CD4-positive, alpha-beta memory T cell (primary cell): ENCODE measurements at regions not wholly inside any gene's neighbourhood (a gene's known extent, or its start where the extent isn't known, plus 50 kb on each side); places are given as distances from the start of the nearest gene placed in this dataset.

Experiments used
- CTCF ChIA-PET: fragments of 350-600 bp; sonication (Branson Sonifier 250); formaldehyde crosslinking; loops from one replicate; lab custom pipeline; 2021; ENCODE audit warnings: inconsistent platforms; ENCODE audit not compliant: partially characterized antibody; lab: Charles Lee
- POLR2A ChIA-PET: fragments of 350-600 bp; sonication (Branson Sonifier 250); formaldehyde crosslinking; loops from one replicate; lab custom pipeline; 2021; ENCODE audit not compliant: partially characterized antibody; lab: Charles Lee
- DNase-seq, 5 donors: peaks; one replicate each; pipeline versions ENCODE4 v3.0.0 to v3.0.0-alpha.2; 2020 to 2022; ENCODE audit warnings: mixed read lengths in 1 of 5
- H3K27ac ChIP-seq: one replicate; pipeline ENCODE4 v1.7.0; 2013; ENCODE audit warnings: low read depth, low read length
- H3K27me3 ChIP-seq: 2 replicates; pipeline ENCODE4 v1.7.0; 2013; ENCODE audit warnings: mild to moderate bottlenecking, low read length, moderate library complexity; ENCODE audit not compliant: insufficient read depth
- H3K36me3 ChIP-seq: 2 replicates; pipeline ENCODE4 v1.7.0; 2013; ENCODE audit warnings: mild to moderate bottlenecking, low read length, moderate library complexity; ENCODE audit not compliant: insufficient read depth
- H3K4me1 ChIP-seq: 2 replicates; pipeline ENCODE4 v1.7.0; 2013; ENCODE audit warnings: mild to moderate bottlenecking, low read length, moderate library complexity; ENCODE audit not compliant: insufficient read depth
- H3K4me3 ChIP-seq, 2 donors: one replicate each; pipeline ENCODE4 v1.7.0; 2013; ENCODE audit warnings: low read length in 2 of 2, mild to moderate bottlenecking in 1 of 2
- H3K9me3 ChIP-seq, 2 donors: one replicate each; pipeline ENCODE4 v1.7.0; 2013; ENCODE audit warnings: low read length in 2 of 2, control low read depth in 1 of 2; ENCODE audit not compliant: control insufficient read depth in 1 of 2
- H3K27ac Mint-ChIP-seq, 7 donors: one replicate each; pipeline ENCODE4 v1.8.0; 2020 to 2021; ENCODE audit warnings: mixed read lengths in 7 of 7, mild to moderate bottlenecking in 6 of 7, inconsistent platforms in 3 of 7, moderate library complexity in 3 of 7
- H3K27me3 Mint-ChIP-seq, 2 donors: one replicate each; pipeline ENCODE4 v1.8.0; 2020 to 2021; ENCODE audit warnings: mixed read lengths in 2 of 2
- H3K36me3 Mint-ChIP-seq, 2 donors: one replicate each; pipeline ENCODE4 v1.8.0; 2020 to 2021; ENCODE audit warnings: mixed read lengths in 2 of 2, inconsistent platforms in 1 of 2, mild to moderate bottlenecking in 1 of 2
- H3K4me1 Mint-ChIP-seq, 4 donors: one replicate each; pipeline ENCODE4 v1.8.0; 2020 to 2021; ENCODE audit warnings: mixed read lengths in 4 of 4, mild to moderate bottlenecking in 1 of 4
- H3K4me3 Mint-ChIP-seq, 8 donors: one replicate each; pipeline ENCODE4 v1.8.0; 2020 to 2021; ENCODE audit warnings: mixed read lengths in 8 of 8, mild to moderate bottlenecking in 7 of 8, moderate library complexity in 6 of 8, inconsistent platforms in 3 of 8
- H3K9me3 Mint-ChIP-seq, 8 donors: one replicate each; pipeline ENCODE4 v1.8.0; 2020 to 2021; ENCODE audit warnings: mixed read lengths in 8 of 8, mild to moderate bottlenecking in 5 of 8, inconsistent platforms in 3 of 8, moderate library complexity in 1 of 8
- intact Hi-C: fragments of 100-400 bp; cut with micrococcal nuclease; formaldehyde crosslinking; loops from one replicate; pipeline ENCODE4 v1.15.1; 2023

DNA sequence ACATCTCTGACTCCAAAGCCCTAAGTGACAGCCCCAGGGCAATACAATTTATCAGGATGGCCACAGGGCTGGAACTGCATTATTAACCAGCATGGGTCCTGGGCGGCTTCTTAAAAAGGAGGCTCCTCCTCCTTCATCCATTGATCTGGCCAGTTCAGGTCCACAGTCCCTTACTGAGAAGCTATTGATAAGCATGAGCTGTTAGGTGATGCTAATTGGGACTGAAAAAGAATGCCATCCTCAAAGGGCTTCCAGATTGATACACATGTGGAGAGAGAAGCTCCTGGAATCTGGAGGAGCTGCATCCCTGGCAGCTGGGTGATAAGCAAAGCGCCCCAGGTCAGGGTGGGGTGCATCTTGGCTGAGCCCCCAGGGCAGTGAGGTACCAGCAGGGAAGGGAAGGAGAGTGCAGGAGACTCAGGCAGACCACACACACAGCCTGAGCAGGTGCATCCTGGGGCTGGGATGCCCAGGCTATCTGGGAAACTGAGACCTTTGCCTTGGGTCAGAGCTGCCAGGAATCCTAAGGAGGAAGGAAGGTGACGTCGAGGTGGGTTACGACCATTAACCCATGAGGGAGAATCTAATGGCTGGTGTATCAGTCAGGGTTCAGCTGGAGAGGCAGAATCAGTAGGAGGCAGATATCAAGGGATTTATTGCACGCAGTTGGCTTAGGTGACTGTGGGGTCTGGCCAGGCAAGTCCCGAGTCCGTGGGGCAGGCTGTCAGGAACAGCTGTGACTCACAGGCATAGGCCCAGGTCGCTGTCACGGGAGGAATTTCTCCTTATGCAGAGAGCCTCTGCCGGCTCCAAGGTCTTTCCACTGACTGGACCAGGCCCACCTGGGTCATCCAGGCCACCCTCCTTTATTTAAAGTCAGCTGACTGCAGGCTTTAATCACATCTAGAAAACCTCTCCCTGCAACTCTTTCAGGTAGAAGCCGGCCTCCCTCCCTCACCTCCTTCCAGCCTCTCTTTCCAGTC lies 261.2 kb downstream of the BMP7 start:
- no peak for DNase-seq
- Histone ChIP-seq H3K27me3 (no peaks in the 10 kb centered on the region), H3K36me3 (no peaks in the 10 kb centered on the region), H3K4me3 (no peak overlapping the region), H3K9me3 (no peaks in the 10 kb centered on the region), H3K27ac (no peak overlapping the region), H3K4me1 (no peaks in the 10 kb centered on the region)
- intact Hi-C loops, result no loop called here
- ChIA-PET CTCF (no interaction called here), POLR2A (no interaction called here)
- Mint-ChIP-seq H3K27me3 (peaks cover 8 to 11% of the 10 kb centered on the region in 2 donors), H3K9me3 (peaks cover 0 to 4% (median 1%) of the 10 kb centered on the region in 8 donors), H3K27ac (peak overlapping the region in 1 of 7 donors; percentile 55), H3K36me3 (no peaks in the 10 kb centered on the region), H3K4me1 (no peaks in the 10 kb centered on the region), H3K4me3 (no peak overlapping the region)

DNA sequence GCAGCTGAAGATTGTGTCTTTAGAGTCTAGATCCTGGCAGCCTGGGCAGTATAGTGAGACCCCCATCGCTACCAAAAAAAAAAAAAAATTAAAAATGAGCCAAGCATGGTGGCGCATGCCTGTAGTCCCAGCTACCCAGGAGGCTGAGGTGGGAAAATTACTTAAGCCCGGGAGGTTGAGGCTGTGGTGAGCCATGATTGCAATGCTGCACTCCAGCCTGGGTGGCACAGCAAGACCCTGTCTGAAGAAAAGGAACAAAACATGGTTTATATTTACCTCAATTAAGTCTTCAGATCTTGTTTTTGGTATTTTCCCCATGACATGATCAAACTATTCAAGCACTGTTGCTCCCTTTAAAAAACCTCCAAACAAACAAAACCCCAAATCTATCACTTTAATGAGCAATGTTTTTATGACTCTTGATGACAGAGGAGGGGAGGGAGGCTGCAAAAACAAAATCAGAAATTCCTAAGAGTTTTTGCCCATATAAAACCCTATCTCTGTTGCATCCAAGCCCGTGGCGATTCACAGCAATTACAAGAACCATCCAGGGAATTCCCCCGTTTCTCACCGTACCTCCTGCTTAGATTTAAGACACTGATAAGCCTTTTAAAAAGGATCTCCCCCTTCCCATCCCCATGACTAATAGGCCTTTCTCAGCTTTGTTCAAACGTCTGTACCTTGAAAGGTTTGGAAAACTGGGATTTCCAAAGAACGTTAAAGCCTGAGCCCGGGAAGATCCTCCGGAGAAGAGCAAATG lies 259.9 kb downstream of the BMP7 start:
- Mint-ChIP-seq H3K27ac (no peak overlapping the region), H3K27me3 (peaks cover 16 to 18% of the 10 kb centered on the region in 2 donors), H3K4me1 (no peaks in the 10 kb centered on the region), H3K9me3 (peaks cover 0 to 4% (median 0%) of the 10 kb centered on the region in 8 donors), H3K36me3 (no peaks in the 10 kb centered on the region), H3K4me3 (no peak overlapping the region)
- no peak for DNase-seq
- Histone ChIP-seq H3K4me3 (no peak overlapping the region), H3K27me3 (no peaks in the 10 kb centered on the region), H3K27ac (no peak overlapping the region), H3K9me3 (no peaks in the 10 kb centered on the region), H3K4me1 (no peaks in the 10 kb centered on the region), H3K36me3 (no peaks in the 10 kb centered on the region)
- CTCF ChIA-PET, result no interaction called here
- POLR2A ChIA-PET, result no interaction called here
- intact Hi-C loops, result no loop called here

DNA sequence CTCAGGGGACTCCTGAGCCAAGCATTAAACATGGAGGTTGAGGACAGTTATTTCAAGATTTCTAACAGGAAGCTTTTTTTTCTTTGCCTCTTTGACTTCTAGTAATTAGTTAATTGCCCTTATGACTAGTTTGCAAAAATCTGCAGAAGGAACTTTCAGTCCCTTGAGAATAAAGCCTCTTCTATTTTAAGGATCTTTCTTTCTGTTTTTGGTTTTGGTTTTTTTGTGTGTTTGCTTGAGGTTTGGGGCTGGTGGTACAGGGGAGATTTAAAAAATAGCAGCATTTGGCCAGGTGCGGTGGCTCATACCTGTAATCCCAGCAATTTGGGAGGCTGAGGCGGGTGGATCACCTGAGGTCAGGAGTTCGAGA lies 259.3 kb downstream of the BMP7 start:
- H3K4me1 Mint-ChIP-seq, result no peaks in the 10 kb centered on the region
- H3K27me3 Mint-ChIP-seq, result peaks cover 16 to 18% of the 10 kb centered on the region in 2 donors
- no peak overlapping the region for H3K27ac Mint-ChIP-seq
- no peaks in the 10 kb centered on the region for H3K36me3 Mint-ChIP-seq
- no peak for DNase-seq
- no peaks in the 10 kb centered on the region for H3K4me1 ChIP-seq
- CTCF ChIA-PET, result no interaction called here
- intact Hi-C loops, result no loop called here
- no peaks in the 10 kb centered on the region for H3K9me3 ChIP-seq
- H3K4me3 ChIP-seq, result no peak overlapping the region
- H3K36me3 ChIP-seq, result no peaks in the 10 kb centered on the region
- H3K27me3 ChIP-seq, result no peaks in the 10 kb centered on the region
- POLR2A ChIA-PET, result no interaction called here
- H3K9me3 Mint-ChIP-seq, result peaks cover 0 to 4% (median 0%) of the 10 kb centered on the region in 8 donors
- no peak overlapping the region for H3K27ac ChIP-seq
- no peak overlapping the region for H3K4me3 Mint-ChIP-seq

DNA sequence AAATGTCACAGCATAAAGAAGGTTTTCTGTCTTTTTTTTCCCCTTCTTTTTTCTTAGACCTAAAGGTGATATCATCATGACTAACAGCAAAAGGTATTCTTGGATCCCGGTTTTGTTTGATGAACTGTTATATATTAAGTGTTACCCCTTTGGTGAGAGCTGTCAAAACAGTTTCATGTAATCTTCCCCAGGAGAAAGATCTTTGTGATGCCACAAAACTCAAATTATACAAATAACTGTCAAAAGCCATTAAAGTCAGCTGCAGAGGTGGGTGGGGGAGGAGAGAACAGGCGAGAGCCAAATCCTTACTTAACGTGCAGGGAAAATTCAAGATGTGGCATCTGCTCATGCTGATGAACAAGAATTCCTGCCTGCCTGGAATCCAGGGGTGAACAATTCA lies 258.2 kb downstream of the BMP7 start:
- Mint-ChIP-seq H3K27me3 (peaks cover 18% of the 10 kb centered on the region in 2 donors), H3K36me3 (no peaks in the 10 kb centered on the region), H3K9me3 (peaks cover 0 to 7% (median 0%) of the 10 kb centered on the region in 8 donors), H3K4me1 (no peaks in the 10 kb centered on the region), H3K27ac (no peak overlapping the region), H3K4me3 (no peak overlapping the region)
- ChIA-PET CTCF (no interaction called here), POLR2A (no interaction called here)
- H3K9me3 ChIP-seq, result no peaks in the 10 kb centered on the region
- DNase-seq, result no peak
- no peak overlapping the region for H3K4me3 ChIP-seq
- intact Hi-C loops, result no loop called here
- H3K36me3 ChIP-seq, result no peaks in the 10 kb centered on the region
- H3K27me3 ChIP-seq, result no peaks in the 10 kb centered on the region
- no peak overlapping the region for H3K27ac ChIP-seq
- H3K4me1 ChIP-seq, result no peaks in the 10 kb centered on the region

DNA sequence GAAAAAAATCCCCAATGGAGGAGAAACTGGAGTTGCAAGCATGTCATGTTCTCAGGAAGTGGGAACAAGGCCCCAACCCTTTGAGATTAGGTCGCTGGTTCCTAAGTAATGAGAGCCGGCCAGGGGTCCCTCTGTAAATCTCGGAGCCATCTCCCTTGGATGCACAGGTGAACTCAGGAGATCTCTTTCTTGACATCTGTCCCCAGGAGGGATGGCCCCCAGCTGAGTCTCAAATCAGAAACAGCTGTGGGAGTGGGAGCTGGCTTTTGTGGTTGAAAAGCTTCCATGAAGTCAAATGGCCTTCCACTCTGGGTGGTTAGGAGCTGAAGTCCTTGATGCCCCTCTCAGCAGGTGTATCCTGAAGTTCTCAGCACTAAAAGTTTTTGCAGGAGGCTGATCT lies 257.1 kb downstream of the BMP7 start:
- Mint-ChIP-seq H3K27ac (no peak overlapping the region), H3K4me1 (no peaks in the 10 kb centered on the region)

GRCh38 chr20:57009775-57010174 lies 256.7 kb downstream of the BMP7 start:
- no peaks in the 10 kb centered on the region for H3K27me3 ChIP-seq
- DNase-seq, result no peak
- Mint-ChIP-seq H3K27ac (no peak overlapping the region), H3K4me3 (no peak overlapping the region), H3K36me3 (no peaks in the 10 kb centered on the region), H3K9me3 (peaks cover 0 to 5% (median 0%) of the 10 kb centered on the region in 8 donors), H3K27me3 (peaks cover 18% of the 10 kb centered on the region in 2 donors), H3K4me1 (no peaks in the 10 kb centered on the region)
- ChIA-PET POLR2A (no interaction called here), CTCF (no interaction called here)
- no peaks in the 10 kb centered on the region for H3K4me1 ChIP-seq
- H3K9me3 ChIP-seq, result no peaks in the 10 kb centered on the region
- H3K4me3 ChIP-seq, result no peak overlapping the region
- H3K36me3 ChIP-seq, result no peaks in the 10 kb centered on the region
- H3K27ac ChIP-seq, result no peak overlapping the region
- intact Hi-C loops, result no loop called here

More for the DNA sequence above, 257.1 kb downstream of the BMP7 start:
- H3K4me3 ChIP-seq, result no peak overlapping the region
- no peaks in the 10 kb centered on the region for H3K36me3 ChIP-seq
- Mint-ChIP-seq H3K9me3 (peaks cover 0 to 6% (median 0%) of the 10 kb centered on the region in 8 donors), H3K27me3 (peaks cover 18% of the 10 kb centered on the region in 2 donors), H3K4me3 (no peak overlapping the region), H3K36me3 (no peaks in the 10 kb centered on the region)
- no peaks in the 10 kb centered on the region for H3K27me3 ChIP-seq
- CTCF ChIA-PET, result no interaction called here
- DNase-seq, result no peak
- intact Hi-C loops, result no loop called here
- no peaks in the 10 kb centered on the region for H3K9me3 ChIP-seq
- POLR2A ChIA-PET, result no interaction called here
- no peaks in the 10 kb centered on the region for H3K4me1 ChIP-seq
- no peak overlapping the region for H3K27ac ChIP-seq

- H3K4me3 ChIP-seq, result no peak overlapping the region
- H3K27ac Mint-ChIP-seq, result no peak overlapping the region
- H3K27me3 ChIP-seq, result no peaks in the 10 kb centered on the region
- peaks cover 0 to 3% (median 0%) of the 10 kb centered on the region in 8 donors for H3K9me3 Mint-ChIP-seq
- no peak overlapping the region for H3K4me3 Mint-ChIP-seq
- no peak overlapping the region for H3K27ac ChIP-seq
- peaks cover 12 to 14% of the 10 kb centered on the region in 2 donors for H3K27me3 Mint-ChIP-seq
- intact Hi-C loops, result no loop called here
- no peaks in the 10 kb centered on the region for H3K36me3 Mint-ChIP-seq
- CTCF ChIA-PET, result no interaction called here
- H3K36me3 ChIP-seq, result no peaks in the 10 kb centered on the region
- no peak for DNase-seq
- no peaks in the 10 kb centered on the region for H3K9me3 ChIP-seq
- POLR2A ChIA-PET, result no interaction called here
- H3K4me1 ChIP-seq, result no peaks in the 10 kb centered on the region
- no peaks in the 10 kb centered on the region for H3K4me1 Mint-ChIP-seq
Observed at GRCh38 chr20:57012691-57013090, 253.8 kb downstream of the BMP7 start.
